HG03571 (cell line): ENCODE measurements at regions not wholly inside any gene's neighbourhood (a gene's known extent, or its start where the extent isn't known, plus 50 kb on each side); places are given as distances from the start of the nearest gene placed in this dataset.
A peak's percentile ranks its signal among the peaks of the same experiment; 100 is the strongest.

Experiments
- ATAC-seq: cut with Tn5 transposase; IDR thresholded peaks from one replicate; pipeline ENCODE4 v1.9.1; 2021; ENCODE audit not compliant: unreplicated experiment

DNA sequence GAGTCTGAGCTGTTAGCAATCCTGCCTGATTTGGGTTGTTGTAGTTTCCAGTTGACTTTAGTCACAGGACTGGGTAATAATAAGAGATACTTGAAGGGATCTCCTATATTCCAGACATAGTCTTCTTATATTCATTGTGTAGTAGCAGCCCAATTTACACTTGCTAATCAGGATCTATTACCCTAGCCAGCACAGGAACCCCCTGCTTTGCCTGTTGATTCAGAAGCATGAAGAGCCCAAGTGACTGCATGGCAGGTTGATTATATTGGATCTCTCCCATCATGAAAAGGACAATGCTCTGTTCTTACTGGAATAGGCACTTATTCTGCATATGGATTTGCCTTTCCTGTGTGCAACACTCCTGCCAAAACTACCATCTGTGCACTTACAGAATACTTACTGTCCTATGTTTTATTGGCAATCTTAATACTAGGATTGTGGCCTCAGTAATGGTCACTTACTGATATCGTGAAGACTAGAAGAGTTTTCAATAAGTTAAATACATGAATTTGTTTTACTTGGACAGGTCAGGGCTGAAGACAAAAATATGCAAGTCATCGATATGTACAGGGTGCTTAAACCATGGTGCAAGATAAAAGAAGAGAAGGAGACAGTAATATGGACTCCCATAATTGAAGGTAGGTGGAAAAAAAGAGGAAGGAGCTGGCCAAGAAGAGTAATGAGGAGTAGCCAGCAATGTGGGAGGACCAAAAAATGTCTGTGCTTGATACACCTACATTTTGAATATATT, 304.1 kb downstream of the MCTP2 start:
- ATAC-seq = no peak

GRCh38 chr15:94536549-94536948, 305.2 kb downstream of the MCTP2 start:
- ATAC-seq = no peak

- ATAC-seq = no peak
Observed at GRCh38 chr15:94538280-94538679, 306.9 kb downstream of the MCTP2 start.

DNA sequence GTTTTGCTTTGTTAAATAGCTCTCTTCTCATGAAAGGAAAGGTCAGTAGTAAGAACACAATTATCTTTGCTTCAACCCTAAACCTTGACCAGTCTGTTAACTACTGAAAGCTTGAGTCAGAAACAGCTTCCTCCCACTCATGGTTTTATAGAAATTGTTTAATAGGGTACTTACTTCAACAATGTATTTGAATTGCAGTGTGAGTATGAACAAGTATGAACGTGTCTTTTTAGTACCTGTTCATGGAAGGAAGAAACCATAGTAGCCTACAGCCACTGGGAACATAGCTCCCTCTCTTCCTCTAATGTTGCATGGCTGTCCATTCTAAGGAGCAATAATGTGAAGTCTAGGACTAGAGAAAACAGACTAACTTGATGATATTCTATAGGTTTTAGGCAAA, 311.0 kb downstream of the MCTP2 start:
- no peak for ATAC-seq

GRCh38 chr15:94546808-94547207, 315.4 kb downstream of the MCTP2 start:
- no peak for ATAC-seq

DNA sequence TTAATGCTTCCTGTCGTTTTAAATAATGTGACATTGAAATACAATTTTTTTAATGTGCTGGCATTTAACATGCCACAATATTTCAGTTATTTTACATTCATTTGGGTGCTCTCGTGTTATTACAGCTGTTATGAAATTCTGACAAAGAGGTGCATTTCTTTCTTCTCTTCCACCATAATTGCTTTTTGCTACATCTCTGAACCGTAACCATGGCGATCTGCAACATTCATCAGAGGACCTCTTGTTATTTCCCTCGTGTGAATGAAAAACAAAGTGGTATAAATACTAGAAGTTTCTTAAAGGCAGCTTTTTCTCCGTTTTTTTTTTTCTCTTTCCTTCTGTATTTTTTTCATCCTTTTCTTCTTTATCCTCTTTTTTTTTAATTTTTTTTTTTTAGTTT, 316.4 kb downstream of the MCTP2 start:
- no peak for ATAC-seq

- ATAC-seq = no peak
Observed at GRCh38 chr15:94555841-94556519, 324.6 kb downstream of the MCTP2 start.

- no peak for ATAC-seq
Observed at GRCh38 chr15:94561036-94561689, 329.8 kb downstream of the MCTP2 start.

- no peak for ATAC-seq
Observed at GRCh38 chr15:94563456-94563855, 332.1 kb downstream of the MCTP2 start.

DNA sequence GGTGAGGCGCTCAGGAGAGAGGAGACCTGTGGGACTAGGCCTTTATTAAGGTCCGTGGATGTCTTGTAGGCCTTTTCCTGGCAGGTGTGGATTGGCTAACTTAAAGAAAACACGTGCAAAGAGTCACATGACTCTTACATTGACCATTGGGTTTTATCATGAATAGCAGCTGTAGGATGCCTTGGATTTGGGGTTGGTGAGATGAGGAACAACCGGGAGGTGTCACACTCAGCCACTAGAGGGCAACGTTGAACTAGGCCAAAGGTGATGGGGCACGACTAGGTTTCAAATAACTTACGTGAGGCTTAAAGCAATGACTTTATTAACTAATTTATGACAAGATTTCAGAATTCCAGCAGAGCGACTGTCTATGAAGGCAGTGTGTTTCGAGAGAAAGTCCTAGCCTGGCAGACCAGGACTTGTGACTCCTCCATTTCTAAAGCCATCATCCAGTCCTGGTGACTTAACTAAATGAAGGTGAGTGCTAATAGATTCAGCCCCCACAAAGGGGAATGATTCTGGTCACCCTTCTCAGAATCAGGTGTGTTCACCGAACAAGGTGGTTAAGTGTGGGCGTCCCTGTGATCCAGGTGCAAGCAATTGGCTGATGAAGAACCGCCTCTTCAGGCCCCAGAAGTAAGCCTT, 345.6 kb downstream of the MCTP2 start:
- peak; percentile 84 for ATAC-seq

DNA sequence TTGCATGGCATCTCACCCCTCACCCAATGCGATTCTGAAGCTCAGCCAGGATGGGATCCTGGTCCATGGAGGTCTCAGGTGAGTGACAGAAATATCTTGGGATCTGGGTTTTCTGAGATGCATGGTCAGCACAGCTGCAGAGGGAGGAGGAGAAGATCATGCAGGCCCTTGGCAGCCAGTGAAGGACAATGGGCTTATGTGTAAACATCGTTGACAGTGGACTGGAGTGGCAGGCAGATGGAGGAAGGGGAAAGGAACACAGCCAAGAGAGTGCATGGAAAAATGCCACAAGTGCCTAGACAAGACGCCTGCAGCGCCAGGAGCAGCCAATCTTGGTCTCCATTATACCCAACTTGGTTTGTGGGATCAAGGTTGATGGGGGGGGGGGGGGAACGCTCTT, 347.9 kb downstream of the MCTP2 start:
- ATAC-seq = no peak

DNA sequence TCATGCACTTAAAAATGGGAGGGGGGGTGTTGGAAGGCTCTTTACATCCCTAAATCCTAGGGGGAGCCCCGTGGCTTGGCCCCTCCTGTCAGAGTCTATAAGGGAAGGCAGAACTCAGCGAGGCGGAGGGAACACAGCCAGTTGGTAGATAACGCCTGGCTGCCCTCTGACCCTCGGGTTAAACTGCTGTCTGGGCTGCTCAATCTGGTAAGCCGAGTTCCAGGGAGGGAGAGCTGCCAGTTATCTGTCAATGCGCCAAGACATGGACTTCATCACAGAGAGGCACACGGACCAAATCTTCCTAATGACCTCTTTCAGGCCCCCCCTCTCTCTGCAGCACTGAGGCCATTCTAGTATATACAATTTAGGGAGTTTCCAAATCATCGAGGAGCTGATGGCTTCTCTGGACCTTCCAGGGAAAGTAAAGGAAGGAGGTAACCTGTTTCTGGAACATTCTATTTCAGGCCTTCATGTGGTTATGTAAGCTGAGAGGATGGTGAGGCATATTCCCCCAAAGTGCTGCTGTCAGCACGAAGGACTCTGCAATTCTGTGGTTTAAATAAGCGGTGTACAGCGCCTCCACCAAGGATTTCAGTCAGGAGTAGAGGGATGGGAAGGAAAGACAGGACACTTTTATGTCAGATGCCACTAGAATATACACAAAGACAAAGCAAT, 349.0 kb downstream of the MCTP2 start:
- ATAC-seq = no peak

GRCh38 chr15:94582368-94582767, 351.0 kb downstream of the MCTP2 start:
- no peak for ATAC-seq

DNA sequence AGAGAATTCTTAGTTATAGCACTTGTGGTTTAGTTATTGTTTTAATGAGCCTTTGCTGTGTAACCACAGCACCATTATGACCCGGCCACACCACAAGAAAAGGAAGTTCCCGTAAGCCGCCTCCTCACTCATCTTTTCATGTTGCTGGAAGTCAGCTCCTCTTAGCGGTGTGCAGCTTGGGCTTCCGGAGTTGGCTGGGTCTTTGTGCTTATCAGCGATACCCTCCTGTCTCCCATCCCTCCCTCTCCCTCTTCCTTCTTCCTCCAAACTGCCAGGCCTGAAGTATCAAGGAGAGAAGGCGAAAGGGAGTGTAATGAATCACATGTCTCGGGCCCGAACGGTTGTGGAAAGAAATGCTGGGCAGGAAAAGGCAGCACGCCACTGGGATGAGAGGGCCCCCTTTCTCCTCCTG, 353.5 kb downstream of the MCTP2 start:
- ATAC-seq = peak; percentile 84

GRCh38 chr15:94586099-94586498, 354.7 kb downstream of the MCTP2 start:
- peak; percentile 54 for ATAC-seq

DNA sequence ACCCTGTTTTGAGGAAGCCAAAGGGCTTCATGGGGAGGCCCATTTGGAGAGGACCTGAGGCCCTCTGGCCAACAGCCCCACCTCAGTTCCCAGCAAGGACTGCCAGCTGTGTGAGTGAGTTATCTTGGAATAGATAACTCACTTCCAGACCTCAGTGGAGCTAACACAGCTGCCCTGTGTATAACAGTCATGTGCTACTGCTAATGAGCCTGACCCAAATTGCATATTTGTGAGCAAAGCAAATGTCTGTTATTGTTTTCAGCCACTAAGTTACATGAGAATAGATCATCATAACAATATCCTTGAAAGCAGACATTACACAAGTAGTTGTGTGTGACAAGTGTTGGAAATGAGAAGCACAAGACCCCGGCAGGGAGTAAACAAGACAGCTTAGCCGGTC, 355.8 kb downstream of the MCTP2 start:
- ATAC-seq = no peak

DNA sequence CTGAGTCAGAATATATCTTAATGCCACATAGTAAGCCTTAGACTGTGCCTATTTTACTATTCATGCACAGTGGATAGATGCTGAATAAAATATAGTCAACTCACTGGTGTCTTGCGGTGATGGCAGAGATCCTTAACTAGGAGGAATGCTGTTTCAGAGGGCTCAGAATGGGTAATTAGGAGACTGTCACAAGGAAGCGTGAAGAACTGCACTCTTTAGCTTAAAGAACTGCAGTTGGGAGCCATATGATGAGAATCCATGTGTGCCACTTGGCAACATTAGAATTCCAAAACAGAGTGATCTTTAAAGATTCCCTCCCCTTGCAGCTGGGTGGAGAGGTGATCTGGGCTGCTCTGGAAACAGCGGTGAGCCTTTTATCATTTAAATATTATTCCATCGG, 357.6 kb downstream of the MCTP2 start:
- ATAC-seq = no peak

- ATAC-seq = no peak
Observed at GRCh38 chr15:94592495-94592894, 361.1 kb downstream of the MCTP2 start.

- ATAC-seq = no peak
Observed at GRCh38 chr15:94596707-94597106, 365.3 kb downstream of the MCTP2 start.

- no peak for ATAC-seq
Observed at GRCh38 chr15:94600505-94600904, 369.1 kb downstream of the MCTP2 start.
